Suprapubic skin (tissue), 4 donors: ENCODE measurements at regions not wholly inside any gene's neighbourhood (a gene's known extent, or its start where the extent isn't known, plus 50 kb on each side); places are given as distances from the start of the nearest gene placed in this dataset.

Experiments used
- DNase-seq, 2 donors: peaks; one replicate each; pipeline ENCODE4 v3.0.0-alpha.2; 2019; ENCODE audit warnings: low spot score in 2 of 2
- H3K27ac ChIP-seq: fragments of 200-600 bp; sonication (generic); one replicate; pipeline ENCODE4 v1.5.1; 2019
- H3K27me3 ChIP-seq: fragments of 200-600 bp; sonication (generic); one replicate; pipeline ENCODE4 v1.5.1; 2019
- H3K36me3 ChIP-seq: fragments of 200-600 bp; sonication (generic); one replicate; pipeline ENCODE4 v1.5.1; 2019
- H3K4me1 ChIP-seq: fragments of 200-600 bp; sonication (generic); one replicate; pipeline ENCODE4 v1.5.1; 2019
- H3K4me3 ChIP-seq: fragments of 200-600 bp; sonication (generic); one replicate; pipeline ENCODE4 v1.5.1; 2019; ENCODE audit warnings: mild to moderate bottlenecking
- H3K9me3 ChIP-seq: fragments of 200-600 bp; sonication (generic); one replicate; pipeline ENCODE4 v1.5.1; 2019
- EP300 ChIP-seq: sonication (generic); formaldehyde crosslinking; IDR thresholded peaks from one replicate; pipeline ENCODE4 v1.6.1; 2017; ENCODE audit warnings: antibody characterized with exemption
- POLR2A ChIP-seq, 2 donors: fragments of 450-650 bp; IDR thresholded peaks; one replicate each; pipeline ENCODE4 v1.6.1; 2017; ENCODE audit warnings: antibody characterized with exemption in 2 of 2, mild to moderate bottlenecking in 2 of 2, moderate library complexity in 2 of 2
- POLR2AphosphoS5 ChIP-seq, 3 donors: sonication (generic); formaldehyde crosslinking; IDR thresholded peaks; one replicate each; pipeline ENCODE4 v1.6.1; 2017; ENCODE audit warnings: antibody characterized with exemption in 3 of 3
- WGBS: methylation state at CpG from one replicate; pipeline ENCODE4 v1.1.5; 2018; 5-methylcytosine and 5-hydroxymethylcytosine counted together
- TF ChIP-seq, protein P1 (sequence below), 2 donors: fragments of 200-600 bp in 1 of 2; fragments of 450-650 bp in 1 of 2; sonication (generic) in 1 of 2; IDR thresholded peaks; one replicate each; pipeline ENCODE4 v1.5.1; 2016 to 2019; ENCODE audit warnings: antibody characterized with exemption in 2 of 2, mild to moderate bottlenecking in 1 of 2, moderate library complexity in 1 of 2

DNA sequence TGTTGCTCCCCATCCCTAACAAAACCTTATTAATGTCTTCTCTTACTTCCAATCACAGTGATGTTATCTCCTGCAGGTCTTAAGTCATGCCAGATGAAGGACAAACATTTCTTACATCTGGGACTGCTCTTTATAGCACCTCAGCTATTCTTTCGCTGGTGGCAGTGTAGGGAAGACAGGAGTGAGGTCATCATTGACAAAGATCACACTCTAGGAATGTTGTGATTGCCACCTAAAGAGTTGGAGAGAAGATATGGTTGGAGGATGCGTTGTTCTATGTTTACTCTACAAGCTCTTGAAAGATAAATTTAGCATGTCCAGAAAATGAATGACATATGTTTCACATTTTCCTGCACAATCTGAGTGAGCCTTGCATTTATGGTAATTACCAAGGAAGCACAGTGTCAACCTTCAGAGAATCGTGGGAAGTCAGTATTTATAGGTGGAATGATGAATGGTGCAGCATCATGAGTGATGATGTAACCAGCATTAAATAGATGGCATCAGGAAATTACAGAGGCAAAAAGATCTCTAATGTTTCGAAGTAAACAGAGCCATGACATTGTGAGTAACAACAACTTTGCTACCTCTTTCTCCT lies 188.1 kb upstream of the STEAP1 start:
- no peak for DNase-seq
- no peaks in the 10 kb centered on the region for H3K4me1 ChIP-seq
- no peak for TF ChIP-seq EP300
- TF ChIP-seq, protein P1, sequence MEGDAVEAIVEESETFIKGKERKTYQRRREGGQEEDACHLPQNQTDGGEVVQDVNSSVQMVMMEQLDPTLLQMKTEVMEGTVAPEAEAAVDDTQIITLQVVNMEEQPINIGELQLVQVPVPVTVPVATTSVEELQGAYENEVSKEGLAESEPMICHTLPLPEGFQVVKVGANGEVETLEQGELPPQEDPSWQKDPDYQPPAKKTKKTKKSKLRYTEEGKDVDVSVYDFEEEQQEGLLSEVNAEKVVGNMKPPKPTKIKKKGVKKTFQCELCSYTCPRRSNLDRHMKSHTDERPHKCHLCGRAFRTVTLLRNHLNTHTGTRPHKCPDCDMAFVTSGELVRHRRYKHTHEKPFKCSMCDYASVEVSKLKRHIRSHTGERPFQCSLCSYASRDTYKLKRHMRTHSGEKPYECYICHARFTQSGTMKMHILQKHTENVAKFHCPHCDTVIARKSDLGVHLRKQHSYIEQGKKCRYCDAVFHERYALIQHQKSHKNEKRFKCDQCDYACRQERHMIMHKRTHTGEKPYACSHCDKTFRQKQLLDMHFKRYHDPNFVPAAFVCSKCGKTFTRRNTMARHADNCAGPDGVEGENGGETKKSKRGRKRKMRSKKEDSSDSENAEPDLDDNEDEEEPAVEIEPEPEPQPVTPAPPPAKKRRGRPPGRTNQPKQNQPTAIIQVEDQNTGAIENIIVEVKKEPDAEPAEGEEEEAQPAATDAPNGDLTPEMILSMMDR (IDR thresholded peaks at IDR 0.05): no peak
- TF ChIP-seq POLR2AphosphoS5 (IDR thresholded peaks at IDR 0.05): no peak
- TF ChIP-seq POLR2A (IDR thresholded peaks at IDR 0.05): no peak
- WGBS: 60% methylated on average over 4 of the region's 4 CpGs
- no peak overlapping the region for H3K4me3 ChIP-seq
- no peaks in the 10 kb centered on the region for H3K9me3 ChIP-seq
- no peaks in the 10 kb centered on the region for H3K27me3 ChIP-seq
- no peaks in the 10 kb centered on the region for H3K36me3 ChIP-seq
- H3K27ac ChIP-seq: no peak overlapping the region

DNA sequence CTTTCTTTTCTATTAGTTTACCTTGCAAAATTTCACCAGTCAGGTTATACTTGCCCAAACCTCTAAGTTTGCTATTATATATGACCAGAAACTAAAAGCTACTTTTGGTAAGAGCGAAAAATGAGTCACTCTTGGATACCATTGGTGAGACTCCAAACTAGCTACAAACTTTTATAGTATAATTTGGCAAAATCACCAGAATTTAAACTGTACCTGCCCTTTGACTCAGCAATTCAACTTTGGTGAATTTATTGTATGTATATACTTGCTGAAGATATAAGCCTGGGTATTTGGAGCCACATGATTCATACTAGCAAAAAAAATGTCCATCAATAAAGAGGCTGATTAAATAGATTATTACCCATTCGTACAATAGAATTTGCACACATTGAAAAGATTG lies 178.7 kb upstream of the STEAP1 start:
- no peak overlapping the region for H3K27ac ChIP-seq
- H3K36me3 ChIP-seq: no peaks in the 10 kb centered on the region
- no peaks in the 10 kb centered on the region for H3K9me3 ChIP-seq
- DNase-seq: no peak
- WGBS: 88% methylated on average over 2 of the region's 2 CpGs
- no peaks in the 10 kb centered on the region for H3K4me1 ChIP-seq
- TF ChIP-seq POLR2AphosphoS5 (IDR thresholded peaks at IDR 0.05): no peak
- TF ChIP-seq POLR2A (IDR thresholded peaks at IDR 0.05): no peak
- TF ChIP-seq, protein P1 (IDR thresholded peaks at IDR 0.05): no peak
- H3K4me3 ChIP-seq: no peak overlapping the region
- no peaks in the 10 kb centered on the region for H3K27me3 ChIP-seq

DNA sequence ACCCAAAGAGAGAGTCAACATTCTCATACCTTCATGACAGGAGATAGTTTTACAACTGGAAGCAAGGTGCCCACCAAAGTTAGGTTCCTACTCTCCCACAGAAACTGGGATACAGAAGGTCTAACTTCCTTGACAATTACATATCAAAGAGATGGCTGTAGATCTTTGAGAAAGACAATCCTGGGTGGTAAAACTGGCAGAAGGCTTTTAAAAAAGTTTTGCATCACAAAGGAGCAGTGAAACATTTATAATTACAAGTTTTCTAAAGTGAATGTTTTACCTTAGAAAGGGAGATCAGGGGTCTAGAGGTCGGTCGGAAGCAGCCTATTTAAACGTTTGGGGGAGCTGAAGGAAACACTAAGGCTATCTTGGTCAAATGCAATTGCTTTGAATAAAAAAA lies 166.6 kb upstream of the STEAP1 start:
- H3K9me3 ChIP-seq: peaks cover 4% of the 10 kb centered on the region
- no peak for DNase-seq
- no peaks in the 10 kb centered on the region for H3K4me1 ChIP-seq
- TF ChIP-seq, protein P1 (IDR thresholded peaks at IDR 0.05): no peak
- TF ChIP-seq POLR2A (IDR thresholded peaks at IDR 0.05) (no peak), EP300 (no peak), POLR2AphosphoS5 (IDR thresholded peaks at IDR 0.05) (no peak)
- 59% methylated on average over 3 of the region's 3 CpGs for WGBS
- no peaks in the 10 kb centered on the region for H3K27me3 ChIP-seq
- H3K36me3 ChIP-seq: no peaks in the 10 kb centered on the region
- no peak overlapping the region for H3K4me3 ChIP-seq
- H3K27ac ChIP-seq: no peak overlapping the region

DNA sequence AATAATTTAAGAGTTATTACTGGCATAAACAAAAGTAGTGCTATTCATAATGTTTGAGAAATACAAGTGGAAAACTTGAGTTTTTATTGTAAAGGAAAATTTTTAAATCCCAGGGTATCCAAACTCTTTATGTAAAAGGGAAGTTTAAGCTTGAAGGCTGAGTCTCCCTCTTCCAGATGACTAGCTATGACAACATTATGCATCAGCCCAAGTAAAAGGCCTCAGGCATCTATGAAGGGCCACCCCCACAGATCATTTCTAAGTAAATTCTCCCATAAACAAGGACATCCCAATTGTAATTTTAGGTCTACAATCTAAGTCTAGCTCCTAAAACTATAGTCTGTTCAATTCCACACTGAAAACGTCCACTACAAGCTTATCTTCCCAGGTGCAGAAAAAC lies 166.2 kb upstream of the STEAP1 start:
- H3K36me3 ChIP-seq: no peaks in the 10 kb centered on the region
- no peak overlapping the region for H3K4me3 ChIP-seq
- H3K27me3 ChIP-seq: no peaks in the 10 kb centered on the region
- WGBS: 46% methylated on average over 1 of the region's 1 CpG
- no peaks in the 10 kb centered on the region for H3K4me1 ChIP-seq
- H3K27ac ChIP-seq: no peak overlapping the region
- no peak for TF ChIP-seq POLR2AphosphoS5 (IDR thresholded peaks at IDR 0.05)
- no peak for DNase-seq
- peaks cover 4% of the 10 kb centered on the region for H3K9me3 ChIP-seq

DNA sequence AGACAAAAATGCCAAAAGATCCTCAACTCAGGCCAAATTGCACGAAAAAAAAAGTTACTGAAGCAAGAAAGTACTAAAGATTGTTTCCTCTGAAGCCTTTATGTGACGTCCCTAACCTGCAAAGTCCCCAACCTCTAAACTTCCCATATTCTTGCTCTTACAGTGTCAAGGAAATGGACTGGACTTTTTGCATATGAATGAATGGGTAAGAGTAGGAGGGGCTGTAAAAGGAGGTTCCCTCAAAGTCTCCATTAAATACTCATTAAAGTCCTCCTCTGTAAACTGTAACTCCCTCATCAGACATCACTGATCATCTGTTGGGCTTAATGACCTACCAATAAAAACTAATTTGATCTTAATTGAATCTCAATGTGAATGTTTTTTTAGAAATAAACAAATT lies 164.8 kb upstream of the STEAP1 start:
- H3K4me3 ChIP-seq: no peak overlapping the region
- no peak overlapping the region for H3K27ac ChIP-seq
- TF ChIP-seq, protein P1 (IDR thresholded peaks at IDR 0.05): no peak
- TF ChIP-seq POLR2AphosphoS5 (IDR thresholded peaks at IDR 0.05) (no peak), EP300 (no peak), POLR2A (IDR thresholded peaks at IDR 0.05) (no peak)
- no peaks in the 10 kb centered on the region for H3K4me1 ChIP-seq
- no peaks in the 10 kb centered on the region for H3K9me3 ChIP-seq
- H3K27me3 ChIP-seq: no peaks in the 10 kb centered on the region
- H3K36me3 ChIP-seq: no peaks in the 10 kb centered on the region
- no peak for DNase-seq
- 60% methylated on average over 2 of the region's 2 CpGs for WGBS

DNA sequence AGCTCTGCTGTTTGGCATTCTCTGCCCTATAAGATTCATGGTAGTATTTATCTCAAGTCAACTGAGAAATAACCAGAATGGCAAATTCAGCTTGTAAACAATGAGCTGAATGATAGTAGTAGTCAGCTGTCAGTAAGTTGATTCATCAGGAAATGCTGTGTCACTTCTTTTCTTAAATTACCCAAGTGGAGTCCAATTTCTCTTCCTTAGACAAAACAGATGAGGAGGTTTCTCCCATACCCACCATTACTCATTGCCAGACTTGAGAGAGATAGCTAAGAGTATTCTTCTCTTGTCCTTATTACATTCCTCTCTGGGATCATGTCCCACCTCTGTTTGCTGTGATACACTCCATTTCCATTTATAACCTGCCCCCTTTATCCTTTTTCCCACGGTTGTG lies 159.8 kb upstream of the STEAP1 start:
- WGBS: 87% methylated on average over 1 of the region's 1 CpG
- no peak overlapping the region for H3K27ac ChIP-seq
- no peaks in the 10 kb centered on the region for H3K4me1 ChIP-seq
- H3K9me3 ChIP-seq: peaks cover 5% of the 10 kb centered on the region
- no peaks in the 10 kb centered on the region for H3K36me3 ChIP-seq
- TF ChIP-seq POLR2AphosphoS5 (IDR thresholded peaks at IDR 0.05): no peak
- no peak for TF ChIP-seq POLR2A (IDR thresholded peaks at IDR 0.05)
- no peak for TF ChIP-seq EP300
- TF ChIP-seq, protein P1 (IDR thresholded peaks at IDR 0.05): no peak
- no peaks in the 10 kb centered on the region for H3K27me3 ChIP-seq
- H3K4me3 ChIP-seq: no peak overlapping the region
- no peak for DNase-seq
